K562 (cell line): ENCODE measurements at regions not wholly inside any gene's neighbourhood (a gene's known extent, or its start where the extent isn't known, plus 50 kb on each side); places are given as distances from the start of the nearest gene placed in this dataset.

Experiments used
- GTF2F1 ChIP-seq: IDR thresholded peaks from 2 replicates; pipeline ENCODE4 v1.6.1; 2011; ENCODE audit warnings: low read depth, low read length, improper control_type of control experiment
- JUND ChIP-seq, 2 experiments: IDR thresholded peaks; 2 replicates in 1 of 2; 3 replicates in 1 of 2; pipeline ENCODE4 v1.6.1; 2011; ENCODE audit warnings: borderline replicate concordance in 2 of 2, low read depth in 2 of 2, low read length in 2 of 2, improper control_type of control experiment in 1 of 2, missing biosample characterization in 1 of 2, missing genetic modification characterization in 1 of 2, missing genetic modification reagents in 1 of 2
- SIN3A ChIP-seq, 2 experiments: fragments of 150-350 bp in 1 of 2; IDR thresholded peaks; 2 replicates each; pipeline ENCODE4 v1.6.1; 2011 to 2016; ENCODE audit warnings: borderline replicate concordance in 2 of 2, low read depth in 2 of 2, low read length in 2 of 2, mild to moderate bottlenecking in 2 of 2, moderate library complexity in 2 of 2; ENCODE audit not compliant: control insufficient read depth in 1 of 2
- SP2 ChIP-seq: IDR thresholded peaks from 2 replicates; pipeline ENCODE4 v1.6.1; 2011; ENCODE audit warnings: mild to moderate bottlenecking, low read depth, low read length, moderate library complexity; ENCODE audit not compliant: poor library complexity, severe bottlenecking; ENCODE audit errors: extremely low read depth
- XRCC4 ChIP-seq: IDR thresholded peaks from one replicate; pipeline ENCODE4 v1.6.1; 2011; ENCODE audit not compliant: insufficient read depth, insufficient read length; ENCODE audit errors: extremely low read depth

DNA sequence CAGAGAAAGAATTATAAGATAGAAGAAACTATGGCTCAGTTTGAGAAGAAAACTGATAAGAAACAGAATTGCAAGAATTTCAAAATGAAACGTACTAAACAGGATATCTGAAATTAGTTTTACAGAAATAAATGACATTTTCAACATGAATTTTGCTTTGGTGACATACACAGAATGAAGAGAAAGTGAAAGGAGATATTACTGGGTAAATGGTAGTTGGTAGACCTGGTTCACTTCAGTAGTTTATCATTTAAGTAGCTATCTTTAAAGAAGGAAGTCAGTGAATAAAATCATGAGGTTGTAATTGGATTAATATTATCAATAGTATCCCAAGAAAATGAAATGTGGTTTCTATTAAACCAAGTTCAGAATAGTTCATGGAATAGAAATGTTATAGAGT is 395.5 kb upstream of the SMIM31 start:
- no peak for TF ChIP-seq XRCC4
- no peak for TF ChIP-seq SIN3A (IDR thresholded peaks at IDR 0.05; ENCODE audit: borderline replicate concordance in 2 of 2, control insufficient read depth in 1 of 2, low read depth in 2 of 2, low read length in 2 of 2)
- no peak for TF ChIP-seq JUND (IDR thresholded peaks at IDR 0.05; ENCODE audit: borderline replicate concordance, low read depth, low read length)
- no peak for TF ChIP-seq JUND (tag; IDR thresholded peaks at IDR 0.05; ENCODE audit: borderline replicate concordance, low read depth, low read length)
- TF ChIP-seq GTF2F1 = no peak
- no peak for TF ChIP-seq SP2
